ENCODE measurements at regions not wholly inside any gene's neighbourhood (a gene's known extent, or its start where the extent isn't known, plus 50 kb on each side); places are given as distances from the start of the nearest gene placed in this dataset.
"Not testable (repeated sequence)": the region's sequence is repeated elsewhere in the genome, so short reads cannot be mapped to it uniquely, and the experiment has no call there.

- H3K27me3 ChIP-seq (ENCODE audit: control insufficient read depth in 3 of 3, insufficient read depth in 3 of 3, low read length in 2 of 3): no peaks in the 10 kb centered on the region
- DNase-seq (no peak), ATAC-seq (ENCODE audit: insufficient read depth, low FRiP score) (no peak)
- H3K9me3 ChIP-seq (ENCODE audit: control insufficient read depth in 4 of 4, insufficient read depth in 3 of 4, low read length in 3 of 4): no peaks in the 10 kb centered on the region
- H3K9ac ChIP-seq (ENCODE audit: insufficient read depth in 1 of 2, low read length in 2 of 2): no peak overlapping the region
- no peaks in the 10 kb centered on the region for H3K4me1 ChIP-seq (ENCODE audit: control insufficient read depth in 5 of 5, insufficient read depth in 5 of 5, low read length in 5 of 5)
- no peak overlapping the region for H3K27ac ChIP-seq (ENCODE audit: low read depth in 1 of 2, low read length in 1 of 2)
- TF ChIP-seq CTCF (IDR thresholded peaks at IDR 0.05; ENCODE audit: control extremely low read depth, extremely low read depth): no peak
- no peaks in the 10 kb centered on the region for H3K36me3 ChIP-seq (ENCODE audit: control insufficient read depth in 4 of 4, insufficient read depth in 4 of 4, low read length in 4 of 4)
- H3K4me3 ChIP-seq: no peak overlapping the region
- 93 to 95% methylated on average over 6 of the region's 6 CpGs for WGBS, 2 donors
These were observed 94.4 kb upstream of the CPHXL start for GRCh38 chr16:75820672-75821071.

GRCh38 chr16:75821117-75821516, 94.8 kb upstream of the CPHXL start:
- H3K9ac ChIP-seq (ENCODE audit: insufficient read depth in 1 of 2, low read length in 2 of 2): no peak overlapping the region
- no peaks in the 10 kb centered on the region for H3K27me3 ChIP-seq (ENCODE audit: control insufficient read depth in 3 of 3, insufficient read depth in 3 of 3, low read length in 2 of 3)
- no peaks in the 10 kb centered on the region for H3K36me3 ChIP-seq (ENCODE audit: control insufficient read depth in 4 of 4, insufficient read depth in 4 of 4, low read length in 4 of 4)
- DNase-seq (no peak), ATAC-seq (ENCODE audit: insufficient read depth, low FRiP score) (no peak)
- no peaks in the 10 kb centered on the region for H3K4me1 ChIP-seq (ENCODE audit: control insufficient read depth in 5 of 5, insufficient read depth in 5 of 5, low read length in 5 of 5)
- H3K4me3 ChIP-seq: no peak overlapping the region
- WGBS, 2 donors: 75 to 90% methylated on average over 3 of the region's 3 CpGs
- H3K9me3 ChIP-seq (ENCODE audit: control insufficient read depth in 4 of 4, insufficient read depth in 3 of 4, low read length in 3 of 4): no peaks in the 10 kb centered on the region
- no peak for TF ChIP-seq CTCF (IDR thresholded peaks at IDR 0.05; ENCODE audit: control extremely low read depth, extremely low read depth)
- H3K27ac ChIP-seq (ENCODE audit: low read depth in 1 of 2, low read length in 1 of 2): no peak overlapping the region

- ATAC-seq (ENCODE audit: insufficient read depth, low FRiP score); H3K9me3 ChIP-seq (ENCODE audit: control insufficient read depth in 4 of 4, insufficient read depth in 3 of 4, low read length in 3 of 4); H3K27ac ChIP-seq (ENCODE audit: low read depth in 1 of 2, low read length in 1 of 2); H3K4me1 ChIP-seq (ENCODE audit: control insufficient read depth in 5 of 5, insufficient read depth in 5 of 5, low read length in 5 of 5); H3K9ac ChIP-seq (ENCODE audit: insufficient read depth in 1 of 2, low read length in 2 of 2); H3K4me3 ChIP-seq; H3K36me3 ChIP-seq (ENCODE audit: control insufficient read depth in 4 of 4, insufficient read depth in 4 of 4, low read length in 4 of 4); H3K27me3 ChIP-seq (ENCODE audit: control insufficient read depth in 3 of 3, insufficient read depth in 3 of 3, low read length in 2 of 3); DNase-seq: not testable (repeated sequence)
- WGBS, 2 donors: 89 to 91% methylated on average over 6 of the region's 6 CpGs
These were observed 99.5 kb upstream of the CPHXL start for GRCh38 chr16:75825750-75826149.

GRCh38 chr16:75827372-75828038, 101.2 kb upstream of the CPHXL start:
- not testable (repeated sequence) for H3K27ac ChIP-seq (ENCODE audit: low read depth in 1 of 2, low read length in 1 of 2)

GRCh38 chr16:75833385-75833784, 107.1 kb upstream of the CPHXL start:
- H3K27me3 ChIP-seq (ENCODE audit: control insufficient read depth in 3 of 3, insufficient read depth in 3 of 3, low read length in 2 of 3); DNase-seq; H3K4me3 ChIP-seq; H3K9ac ChIP-seq (ENCODE audit: insufficient read depth in 1 of 2, low read length in 2 of 2); H3K27ac ChIP-seq (ENCODE audit: low read depth in 1 of 2, low read length in 1 of 2); H3K4me1 ChIP-seq (ENCODE audit: control insufficient read depth in 5 of 5, insufficient read depth in 5 of 5, low read length in 5 of 5); H3K36me3 ChIP-seq (ENCODE audit: control insufficient read depth in 4 of 4, insufficient read depth in 4 of 4, low read length in 4 of 4); ATAC-seq (ENCODE audit: insufficient read depth, low FRiP score): not testable (repeated sequence)
- peaks cover 0 to 15% (median 1%) of the 10 kb centered on the region in 4 donors for H3K9me3 ChIP-seq (ENCODE audit: control insufficient read depth in 4 of 4, insufficient read depth in 3 of 4, low read length in 3 of 4)
- 96 to 98% methylated on average over 2 of the region's 2 CpGs for WGBS, 2 donors

More at GRCh38 chr16:75827372-75828038, 101.2 kb upstream of the CPHXL start:
- not testable (repeated sequence) for H3K4me1 ChIP-seq (ENCODE audit: control insufficient read depth in 5 of 5, insufficient read depth in 5 of 5, low read length in 5 of 5); H3K4me3 ChIP-seq; DNase-seq; ATAC-seq (ENCODE audit: insufficient read depth, low FRiP score); H3K36me3 ChIP-seq (ENCODE audit: control insufficient read depth in 4 of 4, insufficient read depth in 4 of 4, low read length in 4 of 4); H3K9me3 ChIP-seq (ENCODE audit: control insufficient read depth in 4 of 4, insufficient read depth in 3 of 4, low read length in 3 of 4); H3K9ac ChIP-seq (ENCODE audit: insufficient read depth in 1 of 2, low read length in 2 of 2); H3K27me3 ChIP-seq (ENCODE audit: control insufficient read depth in 3 of 3, insufficient read depth in 3 of 3, low read length in 2 of 3)
- WGBS, 2 donors: 91 to 92% methylated on average over 16 to 20 of the region's 30 CpGs
